HL-60 (cell line): ENCODE measurements at regions not wholly inside any gene's neighbourhood (a gene's known extent, or its start where the extent isn't known, plus 50 kb on each side); places are given as distances from the start of the nearest gene placed in this dataset.

Source experiments
- DNase-seq, 2 experiments: peaks; one replicate each; pipeline ENCODE4 v3.0.0-alpha.2; 2010 to 2020; ENCODE audit warnings: low read depth in 1 of 2, low spot score in 1 of 2
- H3K27ac ChIP-seq: fragments of 250-450 bp; sonication (Bioruptor Pico); replicated peaks from 2 replicates; pipeline ENCODE4 v1.5.1; 2020; ENCODE audit warnings: mild to moderate bottlenecking, moderate library complexity
- H3K27me3 ChIP-seq: fragments of 250-450 bp; sonication (Bioruptor Pico); 2 replicates; pipeline ENCODE4 v1.5.1; 2021; ENCODE audit warnings: mild to moderate bottlenecking, moderate library complexity; ENCODE audit not compliant: insufficient read depth, poor library complexity, severe bottlenecking
- H3K4me3 ChIP-seq: replicated peaks from 2 replicates; pipeline ENCODE4 v1.5.1; 2011; ENCODE audit warnings: mild to moderate bottlenecking, control low read depth, low read length; ENCODE audit not compliant: insufficient read depth
- GABPA ChIP-seq: IDR thresholded peaks from 2 replicates; pipeline ENCODE4 v1.6.1; 2012; ENCODE audit warnings: low read depth
- POLR2AphosphoS5 ChIP-seq: IDR thresholded peaks from 2 replicates; pipeline ENCODE4 v1.6.1; 2012; ENCODE audit warnings: low read depth
- SPI1 ChIP-seq: IDR thresholded peaks from 2 replicates; pipeline ENCODE4 v1.6.1; 2012; ENCODE audit warnings: low read depth, mild to moderate bottlenecking, borderline replicate concordance
- TF ChIP-seq, protein P1 (sequence below): IDR thresholded peaks from 2 replicates; pipeline ENCODE4 v1.6.1; 2012; ENCODE audit warnings: low read depth; ENCODE audit not compliant: insufficient replicate concordance
- TF ChIP-seq, protein P2 (sequence below): IDR thresholded peaks from one replicate; pipeline ENCODE4 v1.5.1; 2011; ENCODE audit warnings: low read length, control low read depth, inconsistent platforms; ENCODE audit not compliant: insufficient read depth

DNA sequence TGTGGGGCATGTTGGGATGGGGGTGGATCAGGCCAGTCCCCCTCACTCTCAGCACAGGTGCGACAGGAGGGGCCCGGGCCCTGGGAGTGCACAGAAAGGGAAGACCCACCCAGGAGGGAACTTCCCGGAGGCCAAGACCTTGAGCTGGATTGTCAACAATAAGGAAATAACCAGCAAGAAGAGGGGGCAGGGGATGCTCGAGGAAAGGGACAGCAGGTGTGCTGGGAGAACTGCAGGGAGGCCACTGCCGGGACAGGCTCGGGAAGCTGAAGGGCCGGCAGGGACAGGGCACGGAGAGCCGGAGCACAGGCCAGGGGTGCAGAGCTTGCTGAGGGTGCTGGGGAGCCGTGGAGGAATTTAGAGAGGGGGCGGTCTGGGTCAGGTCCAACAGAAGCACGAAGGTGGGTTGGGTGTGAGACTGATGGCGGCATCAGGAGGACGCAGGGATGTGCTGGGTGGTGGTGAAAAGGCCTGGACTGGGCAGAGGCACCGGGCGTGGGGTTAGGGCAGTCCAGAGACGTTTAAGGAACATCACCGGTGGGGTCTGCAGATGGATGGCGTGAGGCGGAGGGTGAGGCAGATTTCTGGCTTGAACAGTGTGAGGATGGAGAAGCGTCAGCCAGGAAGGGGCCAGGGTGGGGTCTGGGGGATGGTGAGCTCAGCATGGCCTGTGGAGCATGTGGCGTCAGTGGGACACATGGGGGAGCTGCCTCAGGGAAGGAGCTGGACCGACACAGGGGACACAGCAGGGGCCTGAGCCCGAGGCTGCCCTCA, 54.8 kb downstream of the ADRA2C start:
- TF ChIP-seq POLR2AphosphoS5 (no peak), SPI1 (no peak), GABPA (no peak)
- TF ChIP-seq, protein P1, sequence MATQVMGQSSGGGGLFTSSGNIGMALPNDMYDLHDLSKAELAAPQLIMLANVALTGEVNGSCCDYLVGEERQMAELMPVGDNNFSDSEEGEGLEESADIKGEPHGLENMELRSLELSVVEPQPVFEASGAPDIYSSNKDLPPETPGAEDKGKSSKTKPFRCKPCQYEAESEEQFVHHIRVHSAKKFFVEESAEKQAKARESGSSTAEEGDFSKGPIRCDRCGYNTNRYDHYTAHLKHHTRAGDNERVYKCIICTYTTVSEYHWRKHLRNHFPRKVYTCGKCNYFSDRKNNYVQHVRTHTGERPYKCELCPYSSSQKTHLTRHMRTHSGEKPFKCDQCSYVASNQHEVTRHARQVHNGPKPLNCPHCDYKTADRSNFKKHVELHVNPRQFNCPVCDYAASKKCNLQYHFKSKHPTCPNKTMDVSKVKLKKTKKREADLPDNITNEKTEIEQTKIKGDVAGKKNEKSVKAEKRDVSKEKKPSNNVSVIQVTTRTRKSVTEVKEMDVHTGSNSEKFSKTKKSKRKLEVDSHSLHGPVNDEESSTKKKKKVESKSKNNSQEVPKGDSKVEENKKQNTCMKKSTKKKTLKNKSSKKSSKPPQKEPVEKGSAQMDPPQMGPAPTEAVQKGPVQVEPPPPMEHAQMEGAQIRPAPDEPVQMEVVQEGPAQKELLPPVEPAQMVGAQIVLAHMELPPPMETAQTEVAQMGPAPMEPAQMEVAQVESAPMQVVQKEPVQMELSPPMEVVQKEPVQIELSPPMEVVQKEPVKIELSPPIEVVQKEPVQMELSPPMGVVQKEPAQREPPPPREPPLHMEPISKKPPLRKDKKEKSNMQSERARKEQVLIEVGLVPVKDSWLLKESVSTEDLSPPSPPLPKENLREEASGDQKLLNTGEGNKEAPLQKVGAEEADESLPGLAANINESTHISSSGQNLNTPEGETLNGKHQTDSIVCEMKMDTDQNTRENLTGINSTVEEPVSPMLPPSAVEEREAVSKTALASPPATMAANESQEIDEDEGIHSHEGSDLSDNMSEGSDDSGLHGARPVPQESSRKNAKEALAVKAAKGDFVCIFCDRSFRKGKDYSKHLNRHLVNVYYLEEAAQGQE: no peak
- TF ChIP-seq, protein P2, sequence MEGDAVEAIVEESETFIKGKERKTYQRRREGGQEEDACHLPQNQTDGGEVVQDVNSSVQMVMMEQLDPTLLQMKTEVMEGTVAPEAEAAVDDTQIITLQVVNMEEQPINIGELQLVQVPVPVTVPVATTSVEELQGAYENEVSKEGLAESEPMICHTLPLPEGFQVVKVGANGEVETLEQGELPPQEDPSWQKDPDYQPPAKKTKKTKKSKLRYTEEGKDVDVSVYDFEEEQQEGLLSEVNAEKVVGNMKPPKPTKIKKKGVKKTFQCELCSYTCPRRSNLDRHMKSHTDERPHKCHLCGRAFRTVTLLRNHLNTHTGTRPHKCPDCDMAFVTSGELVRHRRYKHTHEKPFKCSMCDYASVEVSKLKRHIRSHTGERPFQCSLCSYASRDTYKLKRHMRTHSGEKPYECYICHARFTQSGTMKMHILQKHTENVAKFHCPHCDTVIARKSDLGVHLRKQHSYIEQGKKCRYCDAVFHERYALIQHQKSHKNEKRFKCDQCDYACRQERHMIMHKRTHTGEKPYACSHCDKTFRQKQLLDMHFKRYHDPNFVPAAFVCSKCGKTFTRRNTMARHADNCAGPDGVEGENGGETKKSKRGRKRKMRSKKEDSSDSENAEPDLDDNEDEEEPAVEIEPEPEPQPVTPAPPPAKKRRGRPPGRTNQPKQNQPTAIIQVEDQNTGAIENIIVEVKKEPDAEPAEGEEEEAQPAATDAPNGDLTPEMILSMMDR: no peak
- DNase-seq: no peak
- Histone ChIP-seq H3K27me3 (no peaks in the 10 kb centered on the region), H3K27ac (no peak overlapping the region), H3K4me3 (no peak overlapping the region)

DNA sequence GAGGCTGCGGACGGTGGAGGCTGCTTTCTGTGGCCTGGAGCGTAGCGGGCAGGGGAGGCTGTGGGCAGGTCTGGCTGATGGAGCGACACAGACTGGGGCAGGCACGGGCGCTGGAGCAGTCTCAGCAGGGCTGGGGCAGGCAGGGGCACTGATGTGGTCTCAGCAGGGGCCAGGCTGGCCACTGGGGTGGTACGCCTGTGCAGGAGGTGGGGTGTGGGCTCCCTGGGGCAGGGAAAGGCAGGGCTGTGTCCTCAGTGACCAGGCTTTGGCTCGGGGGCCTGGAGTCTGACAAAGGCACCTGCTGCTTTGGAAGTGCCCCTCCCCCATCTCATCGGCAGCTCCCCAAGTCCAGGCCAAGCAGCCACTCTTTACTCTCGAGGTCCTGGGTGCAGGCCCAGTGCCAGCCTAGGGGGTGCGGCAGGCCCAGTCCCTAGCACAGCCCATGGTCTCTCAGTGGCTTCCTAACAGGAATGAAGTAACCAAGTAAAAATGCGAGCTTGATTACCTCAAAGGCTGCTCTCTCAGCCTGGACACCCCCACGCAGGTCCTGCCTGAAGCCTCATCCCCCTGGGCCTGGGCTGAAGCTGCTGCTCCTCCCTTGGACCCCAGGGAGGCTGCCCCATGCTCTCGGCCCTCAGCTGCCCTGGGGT, 55.5 kb downstream of the ADRA2C start:
- TF ChIP-seq GABPA: no peak
- TF ChIP-seq, protein P1: no peak
- TF ChIP-seq SPI1: no peak
- TF ChIP-seq, protein P2: no peak
- TF ChIP-seq POLR2AphosphoS5: no peak
- DNase-seq: no peak
- Histone ChIP-seq H3K27ac (no peak overlapping the region), H3K27me3 (no peaks in the 10 kb centered on the region), H3K4me3 (no peak overlapping the region)

DNA sequence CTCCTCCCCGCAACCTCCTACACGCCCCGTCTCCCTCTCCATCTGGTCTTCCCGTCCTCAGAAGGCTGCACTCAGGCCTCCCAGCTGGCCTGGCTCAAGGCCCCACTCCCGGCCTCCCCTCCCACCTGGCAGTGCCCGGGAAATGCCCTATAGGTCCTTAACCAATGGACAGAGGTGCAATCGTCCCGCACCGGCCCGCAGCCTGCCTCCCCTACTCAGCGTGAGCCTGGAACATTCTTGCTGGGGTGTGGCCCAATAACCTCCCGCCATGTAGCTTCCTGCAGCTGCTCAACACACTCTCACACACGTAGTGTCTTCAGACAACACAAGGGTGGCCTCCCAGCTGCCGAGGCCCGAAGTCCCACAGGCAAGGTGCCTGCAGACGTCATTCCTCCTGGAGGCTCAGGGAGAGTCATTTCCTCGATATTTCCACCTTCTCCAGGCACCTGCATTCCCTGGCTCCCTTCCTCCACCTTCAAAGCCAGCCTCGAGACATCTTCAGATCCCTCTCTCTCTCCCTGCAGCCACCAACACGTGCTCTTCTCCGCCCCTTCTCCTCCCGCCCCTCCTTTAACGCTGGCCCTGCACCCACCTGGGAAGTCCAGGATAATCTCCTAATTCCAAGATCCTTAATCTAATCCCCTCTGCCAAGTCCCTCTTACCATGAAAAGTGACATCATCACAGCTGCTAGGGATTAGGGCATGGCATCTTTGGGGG, 56.2 kb downstream of the ADRA2C start:
- H3K27me3 ChIP-seq: no peaks in the 10 kb centered on the region
- no peak overlapping the region for H3K4me3 ChIP-seq
- TF ChIP-seq POLR2AphosphoS5 (no peak), SPI1 (no peak), GABPA (no peak)
- TF ChIP-seq, protein P2: no peak
- TF ChIP-seq, protein P1: no peak
- no peak overlapping the region for H3K27ac ChIP-seq
- no peak for DNase-seq
